NB4 (cell line): ENCODE measurements at regions not wholly inside any gene's neighbourhood (a gene's known extent, or its start where the extent isn't known, plus 50 kb on each side); places are given as distances from the start of the nearest gene placed in this dataset.

Experiments used
- DNase-seq: peaks from one replicate; pipeline ENCODE4 v3.0.0; 2010; ENCODE audit warnings: low read depth
- H3K4me3 ChIP-seq: one replicate; pipeline ENCODE4 v1.5.1; 2011; ENCODE audit warnings: mild to moderate bottlenecking, low read depth, low read length, moderate library complexity
- CTCF ChIP-seq: IDR thresholded peaks from one replicate; pipeline ENCODE4 v1.5.1; 2012; ENCODE audit warnings: low read depth, low read length
- MYC ChIP-seq: IDR thresholded peaks from 2 replicates; pipeline ENCODE4 v1.6.1; 2011; ENCODE audit warnings: low read depth, low read length
- POLR2A ChIP-seq: IDR thresholded peaks from 2 replicates; pipeline ENCODE4 v1.6.1; 2011; ENCODE audit warnings: mild to moderate bottlenecking; ENCODE audit not compliant: insufficient read length; ENCODE audit errors: extremely low read depth
- TF ChIP-seq, protein P1 (sequence below): IDR thresholded peaks from 2 replicates; pipeline ENCODE4 v1.6.1; 2011; ENCODE audit warnings: low read depth, low read length

DNA sequence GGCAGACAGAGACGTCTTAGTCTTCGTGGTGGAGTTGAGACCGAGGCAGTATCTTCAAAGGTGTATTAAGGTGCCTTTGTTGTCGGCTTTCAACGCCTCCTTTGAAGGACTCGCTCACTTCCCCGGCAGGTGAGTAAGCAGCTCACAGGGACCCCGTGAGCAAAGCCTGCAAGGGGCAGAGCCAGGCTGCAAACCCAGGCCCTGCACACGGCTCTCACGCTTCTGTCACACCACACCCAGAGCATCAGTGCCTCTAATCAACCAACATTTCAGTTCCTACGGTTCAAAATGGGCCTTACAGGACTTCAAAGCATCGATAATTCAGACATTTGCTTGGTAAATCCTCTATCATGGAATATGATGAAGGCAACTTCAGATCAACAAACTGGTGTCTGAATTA, 64.8 kb upstream of the INSIG1 start:
- no peak overlapping the region for H3K4me3 ChIP-seq
- TF ChIP-seq MYC (no peak), CTCF (no peak), POLR2A (no peak)
- TF ChIP-seq, protein P1, sequence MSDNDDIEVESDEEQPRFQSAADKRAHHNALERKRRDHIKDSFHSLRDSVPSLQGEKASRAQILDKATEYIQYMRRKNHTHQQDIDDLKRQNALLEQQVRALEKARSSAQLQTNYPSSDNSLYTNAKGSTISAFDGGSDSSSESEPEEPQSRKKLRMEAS, result no peak
- DNase-seq, result no peak

GRCh38 chr7:155233311-155234157, 64.1 kb upstream of the INSIG1 start:
- DNase-seq, result no peak

GRCh38 chr7:155234158-155234492, 63.6 kb upstream of the INSIG1 start:
- DNase-seq, result peak; percentile 22
- no peak for TF ChIP-seq POLR2A
- TF ChIP-seq, protein P1, result no peak
- TF ChIP-seq CTCF, result no peak
- no peak for TF ChIP-seq MYC
- no peak overlapping the region for H3K4me3 ChIP-seq

More at GRCh38 chr7:155233311-155234157, 64.1 kb upstream of the INSIG1 start:
- TF ChIP-seq MYC, result no peak
- TF ChIP-seq, protein P1, result no peak
- no peak for TF ChIP-seq POLR2A
- no peak overlapping the region for H3K4me3 ChIP-seq

DNA sequence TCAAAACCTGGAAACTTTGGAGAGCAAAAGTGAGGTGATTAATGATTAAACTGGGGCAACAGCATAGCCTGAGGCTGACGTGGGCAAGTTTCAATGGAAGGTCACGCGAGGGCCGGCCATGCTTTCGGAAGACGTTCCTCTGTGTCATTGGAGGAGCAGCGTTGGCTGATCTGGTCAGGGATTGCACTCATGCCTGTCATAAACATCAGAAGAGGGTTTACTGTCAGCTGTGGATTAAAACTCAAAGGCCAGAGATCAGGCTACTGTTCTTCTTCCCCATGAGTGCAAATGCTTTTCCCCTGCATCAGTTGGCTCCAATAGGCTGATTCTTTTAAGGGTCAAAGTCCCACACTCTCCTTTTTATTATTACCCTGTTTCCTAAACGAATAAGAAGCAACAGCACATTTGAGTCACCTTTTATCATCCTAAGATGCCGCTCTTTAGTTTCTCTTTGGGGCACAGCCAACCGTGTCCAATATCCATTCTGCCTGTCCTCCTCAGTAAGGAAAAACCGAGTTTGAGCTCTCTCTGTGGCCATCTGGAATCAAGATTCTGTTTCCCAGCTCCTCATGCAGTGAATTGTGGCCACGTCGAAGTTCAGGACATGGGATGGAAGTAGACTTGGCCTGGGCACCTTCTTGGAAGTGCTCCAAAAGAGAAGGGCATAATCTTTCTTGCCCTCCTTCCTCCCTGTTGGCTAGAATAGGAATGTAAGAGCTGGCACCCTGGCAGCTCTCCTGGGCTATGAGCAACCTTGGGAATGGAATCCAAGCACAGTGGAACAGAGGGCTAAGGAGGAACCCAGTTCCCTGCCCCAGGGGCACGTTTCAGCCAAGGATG, 62.5 kb upstream of the INSIG1 start:
- TF ChIP-seq MYC (no peak), POLR2A (no peak), CTCF (no peak)
- TF ChIP-seq, protein P1, result no peak
- DNase-seq, result no peak
- H3K4me3 ChIP-seq, result no peak overlapping the region

- no peak overlapping the region for H3K4me3 ChIP-seq
- DNase-seq, result no peak
- TF ChIP-seq MYC (no peak), CTCF (no peak), POLR2A (no peak)
- TF ChIP-seq, protein P1, result no peak
These were observed 61.3 kb upstream of the INSIG1 start for GRCh38 chr7:155236386-155236785.
